ENCODE measurements at regions not wholly inside any gene's neighbourhood (a gene's known extent, or its start where the extent isn't known, plus 50 kb on each side); places are given as distances from the start of the nearest gene placed in this dataset.
"Not testable (repeated sequence)": the region's sequence is repeated elsewhere in the genome, so short reads cannot be mapped to it uniquely, and the experiment has no call there.

- H3K4me3 ChIP-seq: no peak overlapping the region
- TF ChIP-seq CTCF (IDR thresholded peaks at IDR 0.05; ENCODE audit: control extremely low read depth, extremely low read depth): no peak
- H3K4me1 ChIP-seq (ENCODE audit: control insufficient read depth in 5 of 5, insufficient read depth in 5 of 5, low read length in 5 of 5): no peaks in the 10 kb centered on the region
- no peaks in the 10 kb centered on the region for H3K9me3 ChIP-seq (ENCODE audit: control insufficient read depth in 4 of 4, insufficient read depth in 3 of 4, low read length in 3 of 4)
- no peak overlapping the region for H3K27ac ChIP-seq (ENCODE audit: low read depth in 1 of 2, low read length in 1 of 2)
- no peaks in the 10 kb centered on the region for H3K36me3 ChIP-seq (ENCODE audit: control insufficient read depth in 4 of 4, insufficient read depth in 4 of 4, low read length in 4 of 4)
- no peak overlapping the region for H3K9ac ChIP-seq (ENCODE audit: insufficient read depth in 1 of 2, low read length in 2 of 2)
- WGBS, 2 donors: 95 to 96% methylated on average over 2 of the region's 2 CpGs
- ATAC-seq (ENCODE audit: insufficient read depth, low FRiP score) (no peak), DNase-seq (no peak)
- H3K27me3 ChIP-seq (ENCODE audit: control insufficient read depth in 3 of 3, insufficient read depth in 3 of 3, low read length in 2 of 3): no peaks in the 10 kb centered on the region
These were observed 64.3 kb upstream of the PGBD5 start for GRCh38 chr1:230490436-230490835.

DNA sequence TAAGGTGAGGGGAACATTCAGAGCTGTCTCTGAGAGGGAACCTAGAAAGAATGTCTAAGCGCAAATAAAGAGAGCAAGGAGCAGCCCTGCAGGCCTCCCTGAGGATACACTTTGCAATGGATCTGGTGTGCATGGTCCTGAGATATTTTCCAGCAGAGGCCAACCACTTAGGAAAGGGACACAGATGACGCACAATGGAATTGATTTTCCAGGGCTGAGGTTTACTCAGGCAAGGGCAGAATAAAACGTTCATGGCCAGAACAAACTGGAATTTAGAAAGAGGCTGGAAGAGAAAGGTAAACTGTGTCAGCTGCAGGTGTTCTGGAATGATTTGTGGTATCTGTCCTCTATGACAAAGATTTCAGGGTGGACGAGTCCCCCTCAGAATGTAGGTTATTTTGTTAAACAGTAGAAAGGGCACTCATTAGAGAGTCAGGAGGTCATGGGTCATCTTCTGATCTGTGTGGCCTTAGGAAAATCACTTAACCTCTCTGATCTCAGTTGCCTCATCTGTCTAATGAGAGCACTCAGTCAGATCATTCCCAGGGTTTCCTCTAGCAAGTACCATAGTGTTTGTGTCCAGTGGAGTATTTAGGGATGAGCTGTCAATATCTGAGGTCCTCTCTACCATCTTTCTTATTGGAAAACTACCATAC, 61.8 kb upstream of the PGBD5 start:
- Histone ChIP-seq H3K36me3 (ENCODE audit: control insufficient read depth in 4 of 4, insufficient read depth in 4 of 4, low read length in 4 of 4) (no peaks in the 10 kb centered on the region), H3K27me3 (ENCODE audit: control insufficient read depth in 3 of 3, insufficient read depth in 3 of 3, low read length in 2 of 3) (no peaks in the 10 kb centered on the region), H3K9me3 (ENCODE audit: control insufficient read depth in 4 of 4, insufficient read depth in 3 of 4, low read length in 3 of 4) (no peaks in the 10 kb centered on the region), H3K9ac (ENCODE audit: insufficient read depth in 1 of 2, low read length in 2 of 2) (no peak overlapping the region), H3K27ac (ENCODE audit: low read depth in 1 of 2, low read length in 1 of 2) (no peak overlapping the region), H3K4me3 (no peak overlapping the region), H3K4me1 (ENCODE audit: control insufficient read depth in 5 of 5, insufficient read depth in 5 of 5, low read length in 5 of 5) (no peaks in the 10 kb centered on the region)
- ATAC-seq (ENCODE audit: insufficient read depth, low FRiP score) (no peak), DNase-seq (no peak)
- no peak for TF ChIP-seq CTCF (IDR thresholded peaks at IDR 0.05; ENCODE audit: control extremely low read depth, extremely low read depth)
- WGBS, 2 donors: 73 to 84% methylated on average over 4 of the region's 4 CpGs

- no peak for DNase-seq
- Histone ChIP-seq H3K9me3 (ENCODE audit: control insufficient read depth in 4 of 4, insufficient read depth in 3 of 4, low read length in 3 of 4) (no peaks in the 10 kb centered on the region), H3K4me3 (no peak overlapping the region), H3K27me3 (ENCODE audit: control insufficient read depth in 3 of 3, insufficient read depth in 3 of 3, low read length in 2 of 3) (no peaks in the 10 kb centered on the region), H3K36me3 (ENCODE audit: control insufficient read depth in 4 of 4, insufficient read depth in 4 of 4, low read length in 4 of 4) (no peaks in the 10 kb centered on the region), H3K9ac (ENCODE audit: insufficient read depth in 1 of 2, low read length in 2 of 2) (no peak overlapping the region), H3K4me1 (ENCODE audit: control insufficient read depth in 5 of 5, insufficient read depth in 5 of 5, low read length in 5 of 5) (no peaks in the 10 kb centered on the region), H3K27ac (ENCODE audit: low read depth in 1 of 2, low read length in 1 of 2) (no peak overlapping the region)
- TF ChIP-seq CTCF (IDR thresholded peaks at IDR 0.05; ENCODE audit: control extremely low read depth, extremely low read depth): no peak
- WGBS, 2 donors: 72 to 81% methylated on average over 14 of the region's 14 CpGs
- no peak for ATAC-seq (ENCODE audit: insufficient read depth, low FRiP score)
These were observed 50.5 kb upstream of the PGBD5 start for GRCh38 chr1:230476622-230477003.

DNA sequence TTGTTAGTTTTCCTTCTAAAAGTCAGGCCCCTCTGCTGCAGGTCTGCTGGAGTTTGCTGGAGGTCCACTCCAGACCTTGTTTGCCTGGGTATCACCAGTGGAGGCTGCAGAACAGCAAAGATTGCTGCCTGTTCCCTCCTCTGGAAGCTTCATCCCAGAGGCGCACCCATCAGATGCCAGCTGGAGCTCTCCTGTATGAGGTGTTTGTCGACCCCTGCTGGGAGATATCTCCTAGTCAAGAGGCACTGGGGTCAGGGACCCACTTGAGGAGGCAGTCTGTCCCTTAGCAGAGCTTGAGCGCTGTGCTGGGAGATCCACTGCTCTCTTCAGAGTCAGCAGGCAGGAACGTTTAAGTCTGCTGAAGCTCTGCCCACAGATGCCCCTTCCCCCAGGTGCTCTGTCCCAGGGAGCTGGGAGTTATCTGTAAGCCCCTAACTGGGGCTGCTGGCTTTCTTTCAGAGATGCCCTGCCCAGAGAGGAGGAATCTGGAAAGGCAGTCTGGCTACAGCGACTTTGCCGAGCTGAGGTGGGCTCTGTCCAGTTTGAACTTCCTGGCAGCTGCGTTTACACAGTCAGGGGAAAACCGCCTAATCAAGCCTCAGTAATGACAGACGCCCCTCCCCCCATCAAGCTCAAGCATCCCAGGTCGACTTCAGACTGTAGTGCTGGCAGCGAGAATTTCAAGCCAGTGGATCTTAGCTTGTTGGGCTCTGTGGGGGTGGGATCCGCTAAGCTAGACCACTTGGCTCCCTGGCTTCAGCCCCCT, 49.9 kb upstream of the PGBD5 start:
- not testable (repeated sequence) for H3K4me3 ChIP-seq; H3K36me3 ChIP-seq (ENCODE audit: control insufficient read depth in 4 of 4, insufficient read depth in 4 of 4, low read length in 4 of 4); H3K27me3 ChIP-seq (ENCODE audit: control insufficient read depth in 3 of 3, insufficient read depth in 3 of 3, low read length in 2 of 3); H3K27ac ChIP-seq (ENCODE audit: low read depth in 1 of 2, low read length in 1 of 2); H3K9ac ChIP-seq (ENCODE audit: insufficient read depth in 1 of 2, low read length in 2 of 2); H3K9me3 ChIP-seq (ENCODE audit: control insufficient read depth in 4 of 4, insufficient read depth in 3 of 4, low read length in 3 of 4); H3K4me1 ChIP-seq (ENCODE audit: control insufficient read depth in 5 of 5, insufficient read depth in 5 of 5, low read length in 5 of 5); ATAC-seq (ENCODE audit: insufficient read depth, low FRiP score)
- DNase-seq: peak; percentile 26 to 52 (median 46)
- WGBS, 2 donors: 25 to 28% methylated on average over 12 of the region's 12 CpGs
